HFFc6 (cell line): ENCODE measurements at regions not wholly inside any gene's neighbourhood (a gene's known extent, or its start where the extent isn't known, plus 50 kb on each side); places are given as distances from the start of the nearest gene placed in this dataset.

Source experiments
- DNase-seq: peaks from one replicate; pipeline ENCODE4 v3.0.0-alpha.2; 2018
- H3K27ac Mint-ChIP-seq: 2 replicates; pipeline ENCODE4 v1.8.0; 2020; ENCODE audit warnings: mild to moderate bottlenecking, mixed read lengths
- H3K27me3 Mint-ChIP-seq: 2 replicates; pipeline ENCODE4 v1.8.0; 2021; ENCODE audit warnings: mild to moderate bottlenecking, moderate library complexity, mixed read lengths; ENCODE audit not compliant: insufficient read depth
- H3K36me3 Mint-ChIP-seq: 2 replicates; pipeline ENCODE4 v1.8.0; 2021; ENCODE audit warnings: low read depth, mixed read lengths
- H3K4me1 Mint-ChIP-seq: 2 replicates; pipeline ENCODE4 v1.8.0; 2020; ENCODE audit warnings: low read depth, mixed read lengths
- H3K4me3 Mint-ChIP-seq: 2 replicates; pipeline ENCODE4 v1.8.0; 2020; ENCODE audit warnings: mild to moderate bottlenecking, moderate library complexity, mixed read lengths
- H3K9me3 Mint-ChIP-seq: 2 replicates; pipeline ENCODE4 v1.8.0; 2020; ENCODE audit warnings: mild to moderate bottlenecking, mixed read lengths
- TF ChIP-seq, protein P1 (sequence below): fragments of 200-600 bp; sonication (generic); IDR thresholded peaks from 2 replicates; pipeline ENCODE4 v1.5.0; 2021; ENCODE audit warnings: antibody characterized with exemption, mild to moderate bottlenecking

- Mint-ChIP-seq H3K27me3 (peaks cover 58% of the 10 kb centered on the region), H3K4me1 (peaks cover 1% of the 10 kb centered on the region), H3K4me3 (no peak overlapping the region), H3K27ac (no peak overlapping the region), H3K36me3 (no peaks in the 10 kb centered on the region), H3K9me3 (no peaks in the 10 kb centered on the region; the same call in 1 of the 2 replicates)
- no peak for DNase-seq
- TF ChIP-seq, protein P1, sequence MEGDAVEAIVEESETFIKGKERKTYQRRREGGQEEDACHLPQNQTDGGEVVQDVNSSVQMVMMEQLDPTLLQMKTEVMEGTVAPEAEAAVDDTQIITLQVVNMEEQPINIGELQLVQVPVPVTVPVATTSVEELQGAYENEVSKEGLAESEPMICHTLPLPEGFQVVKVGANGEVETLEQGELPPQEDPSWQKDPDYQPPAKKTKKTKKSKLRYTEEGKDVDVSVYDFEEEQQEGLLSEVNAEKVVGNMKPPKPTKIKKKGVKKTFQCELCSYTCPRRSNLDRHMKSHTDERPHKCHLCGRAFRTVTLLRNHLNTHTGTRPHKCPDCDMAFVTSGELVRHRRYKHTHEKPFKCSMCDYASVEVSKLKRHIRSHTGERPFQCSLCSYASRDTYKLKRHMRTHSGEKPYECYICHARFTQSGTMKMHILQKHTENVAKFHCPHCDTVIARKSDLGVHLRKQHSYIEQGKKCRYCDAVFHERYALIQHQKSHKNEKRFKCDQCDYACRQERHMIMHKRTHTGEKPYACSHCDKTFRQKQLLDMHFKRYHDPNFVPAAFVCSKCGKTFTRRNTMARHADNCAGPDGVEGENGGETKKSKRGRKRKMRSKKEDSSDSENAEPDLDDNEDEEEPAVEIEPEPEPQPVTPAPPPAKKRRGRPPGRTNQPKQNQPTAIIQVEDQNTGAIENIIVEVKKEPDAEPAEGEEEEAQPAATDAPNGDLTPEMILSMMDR: no peak
Measured at GRCh38 chr18:57991552-57991951, 52.5 kb upstream of the NEDD4L start.

DNA sequence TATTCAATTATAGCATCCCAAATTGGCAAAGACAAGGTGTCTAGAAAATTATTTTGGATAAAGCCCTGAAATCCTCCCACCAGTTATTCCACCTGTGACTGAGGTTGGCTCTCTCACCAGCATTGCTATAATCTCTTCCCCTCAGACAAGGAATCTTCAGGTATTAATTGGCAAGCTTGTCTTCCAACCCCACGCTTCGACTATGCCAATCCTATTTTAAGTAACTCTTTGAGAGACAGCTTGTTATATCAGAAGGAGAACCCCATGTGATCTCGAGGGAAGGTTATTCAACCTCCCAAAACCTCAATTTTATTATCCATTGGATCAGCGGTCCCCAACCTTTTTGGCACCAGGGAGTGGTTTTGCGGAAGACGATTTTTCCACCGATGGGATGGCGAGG lies 54.5 kb upstream of the NEDD4L start:
- H3K9me3 Mint-ChIP-seq: no peaks in the 10 kb centered on the region
- no peak for DNase-seq
- no peak overlapping the region for H3K27ac Mint-ChIP-seq
- no peaks in the 10 kb centered on the region for H3K4me1 Mint-ChIP-seq
- H3K4me3 Mint-ChIP-seq: no peak overlapping the region
- TF ChIP-seq, protein P1: no peak
- H3K27me3 Mint-ChIP-seq: peaks cover 51% of the 10 kb centered on the region
- H3K36me3 Mint-ChIP-seq: no peaks in the 10 kb centered on the region

GRCh38 chr18:57984490-57985115 lies 59.4 kb upstream of the NEDD4L start:
- H3K4me1 Mint-ChIP-seq: no peaks in the 10 kb centered on the region
- no peaks in the 10 kb centered on the region for H3K9me3 Mint-ChIP-seq
- no peak overlapping the region for H3K27ac Mint-ChIP-seq
- no peak overlapping the region for H3K4me3 Mint-ChIP-seq
- no peak for DNase-seq
- TF ChIP-seq, protein P1: no peak
- H3K36me3 Mint-ChIP-seq: no peaks in the 10 kb centered on the region
- H3K27me3 Mint-ChIP-seq: peaks cover 46% of the 10 kb centered on the region

DNA sequence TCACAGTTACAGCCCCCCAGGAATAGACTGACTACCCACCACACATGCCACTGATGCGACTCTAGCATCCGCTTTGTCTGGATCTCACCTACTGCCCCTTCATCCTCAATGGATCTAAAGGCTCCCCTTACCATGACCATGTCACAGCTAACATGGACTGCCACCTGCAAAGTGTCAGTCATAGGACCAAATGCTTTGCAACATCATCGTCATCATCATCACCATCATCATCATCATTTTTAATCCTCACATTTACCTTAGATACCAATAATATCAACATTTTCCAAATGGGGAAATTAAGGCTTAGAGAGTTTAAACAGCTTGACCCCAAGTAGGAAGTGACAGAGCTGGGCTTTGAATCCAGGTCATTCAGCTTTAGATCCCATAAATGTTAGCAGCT lies 60.1 kb upstream of the NEDD4L start:
- Mint-ChIP-seq H3K9me3 (no peaks in the 10 kb centered on the region), H3K36me3 (no peaks in the 10 kb centered on the region), H3K27ac (no peak overlapping the region), H3K4me3 (no peak overlapping the region), H3K27me3 (peaks cover 42% of the 10 kb centered on the region), H3K4me1 (no peaks in the 10 kb centered on the region)
- TF ChIP-seq, protein P1: no peak
- DNase-seq: no peak

DNA sequence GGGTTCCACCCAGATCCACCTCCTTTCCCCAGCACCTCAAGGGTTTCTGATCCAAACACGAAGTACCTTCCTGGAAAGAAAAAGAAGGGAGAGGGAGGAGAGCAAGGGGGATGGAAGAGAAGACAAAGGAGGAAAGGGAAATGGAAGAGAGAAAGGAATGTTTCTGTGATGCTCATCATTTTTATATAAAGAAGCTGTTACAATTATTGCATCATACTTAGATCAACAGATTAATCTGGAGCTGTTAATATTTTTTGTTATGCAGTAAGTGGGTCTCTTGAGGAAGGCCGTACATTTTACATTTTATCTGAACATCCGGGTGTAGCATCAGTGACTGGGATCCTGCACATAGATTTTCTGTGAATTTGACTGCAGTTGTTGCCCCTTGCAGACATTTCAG lies 60.6 kb upstream of the NEDD4L start:
- H3K27me3 Mint-ChIP-seq: peaks cover 45% of the 10 kb centered on the region

More for the DNA sequence above, 60.6 kb upstream of the NEDD4L start:
- no peaks in the 10 kb centered on the region for H3K4me1 Mint-ChIP-seq
- H3K36me3 Mint-ChIP-seq: no peaks in the 10 kb centered on the region
- no peak for DNase-seq
- TF ChIP-seq, protein P1: no peak
- no peak overlapping the region for H3K27ac Mint-ChIP-seq
- H3K9me3 Mint-ChIP-seq: no peaks in the 10 kb centered on the region
- H3K4me3 Mint-ChIP-seq: no peak overlapping the region
